K562 (cell line): ENCODE measurements at regions not wholly inside any gene's neighbourhood (a gene's known extent, or its start where the extent isn't known, plus 50 kb on each side); places are given as distances from the start of the nearest gene placed in this dataset.

Source experiments
- CTCF ChIP-seq, 3 experiments: IDR thresholded peaks in 2 of 3; conservative IDR thresholded peaks in 1 of 3; 2 replicates each; pipeline ENCODE4 v1.5.1; 2011 to 2012; ENCODE audit warnings: low read length in 3 of 3, mild to moderate bottlenecking in 3 of 3, control low read depth in 2 of 3, improper control_type of control experiment in 1 of 3, inconsistent platforms in 1 of 3, low read depth in 1 of 3, mixed read lengths in 1 of 3, moderate library complexity in 1 of 3; ENCODE audit not compliant: insufficient read depth in 2 of 3
- E2F1 ChIP-seq: sonication (generic); formaldehyde crosslinking; IDR thresholded peaks from 2 replicates; pipeline ENCODE4 v1.8.1; 2023; ENCODE audit warnings: mild to moderate bottlenecking, missing genetic modification reagents, moderate library complexity
- EZH2 ChIP-seq: IDR thresholded peaks from 2 replicates; pipeline ENCODE4 v1.6.1; 2012; ENCODE audit warnings: low read depth, mild to moderate bottlenecking, inconsistent platforms, low read length, borderline replicate concordance
- HDAC6 ChIP-seq: IDR thresholded peaks from 2 replicates; pipeline ENCODE4 v1.6.1; 2012; ENCODE audit warnings: low read depth, mild to moderate bottlenecking, control low read depth, inconsistent platforms, low read length, moderate library complexity
- NBN ChIP-seq: fragments of 450-650 bp; IDR thresholded peaks from 2 replicates; pipeline ENCODE4 v1.6.1; 2016; ENCODE audit warnings: low read depth, mild to moderate bottlenecking
- NFATC3 ChIP-seq: fragments of 450-650 bp; IDR thresholded peaks from 2 replicates; pipeline ENCODE4 v1.6.1; 2017; ENCODE audit warnings: mild to moderate bottlenecking
- POLR2AphosphoS5 ChIP-seq: IDR thresholded peaks from 2 replicates; pipeline ENCODE4 v1.6.1; 2011; ENCODE audit warnings: mild to moderate bottlenecking, low read depth, low read length, moderate library complexity; ENCODE audit not compliant: control insufficient read depth, insufficient read depth
- RBBP5 ChIP-seq: fragments of 200-600 bp; sonication (generic); IDR thresholded peaks from 2 replicates; pipeline ENCODE4 v1.6.1; 2012; ENCODE audit warnings: borderline replicate concordance, mild to moderate bottlenecking, low read length, control low read depth, inconsistent platforms; ENCODE audit not compliant: insufficient read depth, poor library complexity, severe bottlenecking
- RBM14 ChIP-seq: fragments of 200-400 bp; formaldehyde crosslinking; IDR thresholded peaks from 2 replicates; pipeline ENCODE4 v1.6.1; 2018; ENCODE audit warnings: low read depth, mild to moderate bottlenecking, low read length, moderate library complexity, borderline replicate concordance; ENCODE audit not compliant: insufficient read depth
- RERE ChIP-seq: sonication (generic); formaldehyde crosslinking; IDR thresholded peaks from 2 replicates; pipeline ENCODE4 v1.8.0; 2023; ENCODE audit warnings: missing genetic modification reagents, mild to moderate bottlenecking, borderline replicate concordance
- TAF1 ChIP-seq: IDR thresholded peaks from 2 replicates; pipeline ENCODE4 v1.6.1; 2011; ENCODE audit warnings: mild to moderate bottlenecking, low read length, moderate library complexity; ENCODE audit not compliant: insufficient read depth, control insufficient read depth, severe bottlenecking; ENCODE audit errors: extremely low read depth
- ZNF511 ChIP-seq: sonication (generic); formaldehyde crosslinking; IDR thresholded peaks from 2 replicates; pipeline ENCODE4 v1.8.0; 2022; ENCODE audit warnings: mild to moderate bottlenecking, missing genetic modification reagents

GRCh38 chr4:66820681-66821080, 724.6 kb downstream of the CENPC start:
- TF ChIP-seq CTCF (IDR thresholded peaks at IDR 0.05 in 2 of 3, conservative IDR thresholded peaks at IDR 0.05 in 1 of 3; ENCODE audit: insufficient read depth in 2 of 3, low read depth in 1 of 3, low read length in 3 of 3) (no peak), NFATC3 (no peak), NBN (no peak), EZH2 (no peak), RERE (no peak), HDAC6 (no peak), RBBP5 (no peak), E2F1 (CRISPR knock-in tag) (no peak), TAF1 (no peak), POLR2AphosphoS5 (no peak), ZNF511 (no peak), RBM14 (no peak)
